CD1c-positive myeloid dendritic cell (primary cell): ENCODE measurements at regions not wholly inside any gene's neighbourhood (a gene's known extent, or its start where the extent isn't known, plus 50 kb on each side); places are given as distances from the start of the nearest gene placed in this dataset.

Experiments used
- DNase-seq: peaks from one replicate; pipeline ENCODE4 v3.0.0-alpha.2; 2016; ENCODE audit errors: extremely low spot score

- DNase-seq = no peak
These were observed 76.7 kb downstream of the TRIM29 start for GRCh38 chr11:120061036-120061760.

- DNase-seq = no peak
These were observed 77.4 kb downstream of the TRIM29 start for GRCh38 chr11:120060512-120060911.

- no peak for DNase-seq
These were observed 79.0 kb downstream of the TRIM29 start for GRCh38 chr11:120058931-120059330.

- DNase-seq = no peak
These were observed 80.0 kb downstream of the TRIM29 start for GRCh38 chr11:120057595-120058581.

- no peak for DNase-seq
These were observed 80.9 kb downstream of the TRIM29 start for GRCh38 chr11:120057028-120057330.

GRCh38 chr11:120056301-120057027 is 81.4 kb downstream of the TRIM29 start:
- DNase-seq = no peak

GRCh38 chr11:120055646-120056045 is 82.3 kb downstream of the TRIM29 start:
- no peak for DNase-seq

GRCh38 chr11:120054753-120055045 is 83.2 kb downstream of the TRIM29 start:
- no peak for DNase-seq

GRCh38 chr11:120054016-120054752 is 83.7 kb downstream of the TRIM29 start:
- no peak for DNase-seq

GRCh38 chr11:120052196-120052775 is 85.6 kb downstream of the TRIM29 start:
- no peak for DNase-seq

- DNase-seq = no peak
These were observed 93.8 kb downstream of the TRIM29 start for GRCh38 chr11:120044011-120044675.

- DNase-seq = no peak
These were observed 94.5 kb downstream of the TRIM29 start for GRCh38 chr11:120043328-120043945.

- no peak for DNase-seq
These were observed 96.3 kb downstream of the TRIM29 start for GRCh38 chr11:120041625-120042024.

GRCh38 chr11:120040151-120040840 is 97.6 kb downstream of the TRIM29 start:
- DNase-seq = no peak

- no peak for DNase-seq
These were observed 98.9 kb downstream of the TRIM29 start for GRCh38 chr11:120039039-120039438.

GRCh38 chr11:120037111-120037510 is 100.8 kb downstream of the TRIM29 start:
- no peak for DNase-seq

- DNase-seq = no peak
These were observed 102.2 kb downstream of the TRIM29 start for GRCh38 chr11:120035756-120036155.

- DNase-seq = no peak
These were observed 102.9 kb downstream of the TRIM29 start for GRCh38 chr11:120034881-120035630.
